GM12878 (cell line): ENCODE measurements at regions not wholly inside any gene's neighbourhood (a gene's known extent, or its start where the extent isn't known, plus 50 kb on each side); places are given as distances from the start of the nearest gene placed in this dataset.

ENCODE experiments used
- ATAC-seq: fragments of 200-7000 bp; cut with Tn5 transposase; 3 replicates; pipeline ENCODE4 v1.9.1; 2020; ENCODE audit warnings: mild to moderate bottlenecking, moderate library complexity
- BruUV-seq: library from RNA; stranded (reverse); fragments of 400-500 nt; replicated peaks from 2 replicates; lab custom pipeline; 2021; lab: Mats Ljungman, UMichigan
- CTCF ChIA-PET: fragments of 300-600 bp; sonication (Branson Sonifier 250); formaldehyde crosslinking; extraction: SDS; loops from one replicate; lab custom pipeline; 2021; ENCODE audit warnings: inconsistent platforms; lab: Yijun Ruan, JAX
- POLR2A ChIA-PET: fragments of 350-600 bp; formaldehyde crosslinking; extraction: SDS; loops from one replicate; lab custom pipeline; 2021; ENCODE audit warnings: inconsistent platforms; lab: Charles Lee
- RAD21 ChIA-PET: fragments of 300-600 bp; sonication (Branson Sonifier 250); formaldehyde crosslinking; loops from one replicate; lab custom pipeline; 2023; ENCODE audit warnings: antibody characterized with exemption; ENCODE audit not compliant: unreplicated experiment; lab: Charles Lee
- SMC1A ChIA-PET: fragments of 300-600 bp; sonication (Branson Sonifier 250); formaldehyde crosslinking; loops from one replicate; lab custom pipeline; 2023; ENCODE audit not compliant: unreplicated experiment, uncharacterized antibody; lab: Charles Lee
- DNase-seq: peaks from one replicate; pipeline ENCODE4 v3.0.0-alpha.2; 2011; ENCODE audit warnings: low read depth, low spot score
- FAIRE-seq: peaks from 3 replicates; lab custom pipeline; 2011; peaks lifted over from hg19 to GRCh38; lab: Jason Lieb, UNC
- H2AFZ ChIP-seq: 2 replicates; pipeline ENCODE4 v1.6.0; 2011; ENCODE audit warnings: low read depth, low read length, control low read depth; ENCODE audit not compliant: control insufficient read depth
- H3K27ac ChIP-seq: 2 replicates; pipeline ENCODE4 v1.5.1; 2011; ENCODE audit warnings: control low read depth; ENCODE audit not compliant: control insufficient read depth, insufficient read depth
- H3K27me3 ChIP-seq, 2 experiments: replicated peaks in 1 of 2; 2 replicates each; pipeline versions ENCODE4 v1.6.0 to v1.6.1; 2011; ENCODE audit warnings: low read length in 1 of 2; ENCODE audit not compliant: control insufficient read depth in 2 of 2, insufficient read depth in 2 of 2
- H3K36me3 ChIP-seq, 2 experiments: 2 replicates each; pipeline ENCODE4 v1.5.1; 2011; ENCODE audit warnings: low read length in 1 of 2; ENCODE audit not compliant: control insufficient read depth in 2 of 2, insufficient read depth in 2 of 2
- H3K4me1 ChIP-seq: 2 replicates; pipeline ENCODE4 v1.6.1; 2011; ENCODE audit warnings: mild to moderate bottlenecking, low read length, moderate library complexity, mixed read lengths; ENCODE audit not compliant: control insufficient read depth, insufficient read depth
- H3K4me2 ChIP-seq: 2 replicates; pipeline ENCODE4 v1.6.0; 2011; ENCODE audit warnings: control low read depth; ENCODE audit not compliant: control insufficient read depth, insufficient read depth
- H3K4me3 ChIP-seq: fragments of 200-600 bp; sonication (generic); 2 replicates; pipeline ENCODE4 v1.5.1; 2016
- H3K79me2 ChIP-seq: 2 replicates; pipeline ENCODE4 v1.6.0; 2011; ENCODE audit warnings: low read length; ENCODE audit not compliant: control insufficient read depth, insufficient read depth
- H3K9ac ChIP-seq: 2 replicates; pipeline ENCODE4 v1.8.0; 2011; ENCODE audit warnings: low read length, control low read depth, mixed read lengths; ENCODE audit not compliant: control insufficient read depth, insufficient read depth
- H3K9me3 ChIP-seq: replicated peaks from 3 replicates; pipeline ENCODE4 v1.5.1; 2011; ENCODE audit warnings: mild to moderate bottlenecking, low read length; ENCODE audit not compliant: control insufficient read depth, insufficient read depth
- H4K20me1 ChIP-seq: 2 replicates; pipeline ENCODE4 v1.6.0; 2011; ENCODE audit not compliant: control insufficient read depth, insufficient read depth
- CREB1 ChIP-seq: IDR thresholded peaks from 2 replicates; pipeline ENCODE4 v1.6.1; 2012; ENCODE audit warnings: low read depth, mild to moderate bottlenecking, inconsistent platforms
- DPF2 ChIP-seq: fragments of 450-650 bp; IDR thresholded peaks from 2 replicates; pipeline ENCODE4 v1.6.1; 2017; ENCODE audit warnings: mild to moderate bottlenecking
- ETV6 ChIP-seq, 2 experiments: fragments of 450-650 bp in 1 of 2; IDR thresholded peaks in 1 of 2; conservative IDR thresholded peaks in 1 of 2; 2 replicates each; pipeline ENCODE4 v1.6.1; 2014; ENCODE audit warnings: antibody characterized with exemption in 1 of 2, borderline replicate concordance in 1 of 2, low read depth in 1 of 2, mild to moderate bottlenecking in 1 of 2, moderate library complexity in 1 of 2
- HCFC1 ChIP-seq: fragments of 150-350 bp; IDR thresholded peaks from 2 replicates; pipeline ENCODE4 v1.6.1; 2014; ENCODE audit warnings: low read length
- MEF2A ChIP-seq: IDR thresholded peaks from 2 replicates; pipeline ENCODE4 v1.6.1; 2011; ENCODE audit warnings: low read depth, mild to moderate bottlenecking, low read length, moderate library complexity; ENCODE audit not compliant: insufficient read depth
- MYC ChIP-seq: IDR thresholded peaks from 2 replicates; pipeline ENCODE4 v1.6.1; 2011; ENCODE audit warnings: mild to moderate bottlenecking, low read length, moderate library complexity, inconsistent platforms; ENCODE audit not compliant: insufficient read depth, insufficient replicate concordance, insufficient read length, severe bottlenecking
- PKNOX1 ChIP-seq: fragments of 450-650 bp; IDR thresholded peaks from 2 replicates; pipeline ENCODE4 v1.6.1; 2016; ENCODE audit warnings: mild to moderate bottlenecking
- POLR2A ChIP-seq: IDR thresholded peaks from 2 replicates; pipeline ENCODE4 v1.6.1; 2011; ENCODE audit warnings: low read depth, mild to moderate bottlenecking, low read length
- SIN3A ChIP-seq: IDR thresholded peaks from 2 replicates; pipeline ENCODE4 v1.6.1; 2012; ENCODE audit warnings: low read depth, low read length, improper control_type of control experiment
- SMAD1 ChIP-seq: fragments of 450-650 bp; IDR thresholded peaks from 2 replicates; pipeline ENCODE4 v1.6.1; 2018; ENCODE audit warnings: mild to moderate bottlenecking, low read depth; ENCODE audit not compliant: partially characterized antibody
- SP1 ChIP-seq: IDR thresholded peaks from one replicate; pipeline ENCODE4 v1.6.1; 2011; ENCODE audit warnings: low read depth, low read length
- TCF12 ChIP-seq: IDR thresholded peaks from 2 replicates; pipeline ENCODE4 v1.6.1; 2011; ENCODE audit warnings: low read depth, mild to moderate bottlenecking, low read length
- TCF3 ChIP-seq: IDR thresholded peaks from 2 replicates; pipeline ENCODE4 v1.6.1; 2012; ENCODE audit warnings: low read depth, mild to moderate bottlenecking, low read length, borderline replicate concordance; ENCODE audit not compliant: insufficient read depth
- ZNF384 ChIP-seq: IDR thresholded peaks from 2 replicates; pipeline ENCODE4 v1.6.1; 2012; ENCODE audit warnings: low read depth, mild to moderate bottlenecking, low read length, improper control_type of control experiment, borderline replicate concordance
- WGBS: methylation state at CpG from one replicate; pipeline ENCODE4 v1.1.6; 2016; ENCODE audit warnings: low lambda C conversion rate; ENCODE audit not compliant: insufficient replicate concordance, insufficient coverage; ENCODE audit errors: missing lambda C conversion rate; 5-methylcytosine and 5-hydroxymethylcytosine counted together
- in situ Hi-C: fragments of 300-500 bp; cut with MboI; formaldehyde crosslinking; loops from 9 replicates; pipeline ENCODE4 v1.14.3; 2018; ENCODE audit warnings: mixed read lengths
- intact Hi-C: fragments of 100-400 bp; cut with micrococcal nuclease; formaldehyde crosslinking; loops from one replicate; pipeline ENCODE4 v1.14.2; 2022; ENCODE audit not compliant: unreplicated experiment
- TF ChIP-seq, protein P1 (sequence below): fragments of 450-650 bp; IDR thresholded peaks from 2 replicates; pipeline ENCODE4 v1.6.1; 2017; ENCODE audit warnings: antibody characterized with exemption, mild to moderate bottlenecking, moderate library complexity
- TF ChIP-seq, protein P2 (sequence below): fragments of 450-650 bp; IDR thresholded peaks from 2 replicates; pipeline ENCODE4 v1.6.1; 2017; ENCODE audit warnings: mild to moderate bottlenecking, moderate library complexity
- TF ChIP-seq, protein P3 (sequence below): IDR thresholded peaks from 2 replicates; pipeline ENCODE4 v1.6.1; 2012; ENCODE audit warnings: low read depth, low read length, improper control_type of control experiment

- no peaks in the 10 kb centered on the region for H3K4me1 ChIP-seq
- H3K4me2 ChIP-seq, result no peak overlapping the region
- H3K36me3 ChIP-seq, result no peaks in the 10 kb centered on the region
- H3K79me2 ChIP-seq, result no peaks in the 10 kb centered on the region
- FAIRE-seq, result no peak
- BruUV-seq, result no TSS peak
- in situ Hi-C loops, result no loop called here
- no peak overlapping the region for H3K27ac ChIP-seq
- ChIA-PET CTCF (no interaction called here), RAD21 (no interaction called here), SMC1A (no interaction called here), POLR2A (no interaction called here)
- H3K4me3 ChIP-seq, result no peak overlapping the region
- intact Hi-C loops, result no loop called here
- no peaks in the 10 kb centered on the region for H3K9me3 ChIP-seq
- no peak overlapping the region for H2AFZ ChIP-seq
- no peak overlapping the region for H3K9ac ChIP-seq
- ATAC-seq, result no peak
- H3K27me3 ChIP-seq, result no peaks in the 10 kb centered on the region
- 0% methylated on average over 1 of the region's 1 CpG for WGBS
- DNase-seq, result no peak
- no peaks in the 10 kb centered on the region for H4K20me1 ChIP-seq
- TF ChIP-seq TCF3 (no peak), ETV6 (conservative IDR thresholded peaks at IDR 0.05 in 1 of 2, IDR thresholded peaks at IDR 0.05 in 1 of 2; ENCODE audit: borderline replicate concordance in 1 of 2, low read depth in 1 of 2) (no peak), TCF12 (no peak), POLR2A (no peak), SIN3A (no peak), MEF2A (no peak), DPF2 (no peak), SMAD1 (no peak), MYC (no peak), HCFC1 (no peak), SP1 (no peak), CREB1 (no peak), ZNF384 (no peak), PKNOX1 (no peak)
- TF ChIP-seq, protein P1, sequence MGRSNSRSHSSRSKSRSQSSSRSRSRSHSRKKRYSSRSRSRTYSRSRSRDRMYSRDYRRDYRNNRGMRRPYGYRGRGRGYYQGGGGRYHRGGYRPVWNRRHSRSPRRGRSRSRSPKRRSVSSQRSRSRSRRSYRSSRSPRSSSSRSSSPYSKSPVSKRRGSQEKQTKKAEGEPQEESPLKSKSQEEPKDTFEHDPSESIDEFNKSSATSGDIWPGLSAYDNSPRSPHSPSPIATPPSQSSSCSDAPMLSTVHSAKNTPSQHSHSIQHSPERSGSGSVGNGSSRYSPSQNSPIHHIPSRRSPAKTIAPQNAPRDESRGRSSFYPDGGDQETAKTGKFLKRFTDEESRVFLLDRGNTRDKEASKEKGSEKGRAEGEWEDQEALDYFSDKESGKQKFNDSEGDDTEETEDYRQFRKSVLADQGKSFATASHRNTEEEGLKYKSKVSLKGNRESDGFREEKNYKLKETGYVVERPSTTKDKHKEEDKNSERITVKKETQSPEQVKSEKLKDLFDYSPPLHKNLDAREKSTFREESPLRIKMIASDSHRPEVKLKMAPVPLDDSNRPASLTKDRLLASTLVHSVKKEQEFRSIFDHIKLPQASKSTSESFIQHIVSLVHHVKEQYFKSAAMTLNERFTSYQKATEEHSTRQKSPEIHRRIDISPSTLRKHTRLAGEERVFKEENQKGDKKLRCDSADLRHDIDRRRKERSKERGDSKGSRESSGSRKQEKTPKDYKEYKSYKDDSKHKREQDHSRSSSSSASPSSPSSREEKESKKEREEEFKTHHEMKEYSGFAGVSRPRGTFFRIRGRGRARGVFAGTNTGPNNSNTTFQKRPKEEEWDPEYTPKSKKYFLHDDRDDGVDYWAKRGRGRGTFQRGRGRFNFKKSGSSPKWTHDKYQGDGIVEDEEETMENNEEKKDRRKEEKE, result no peak
- TF ChIP-seq, protein P2, sequence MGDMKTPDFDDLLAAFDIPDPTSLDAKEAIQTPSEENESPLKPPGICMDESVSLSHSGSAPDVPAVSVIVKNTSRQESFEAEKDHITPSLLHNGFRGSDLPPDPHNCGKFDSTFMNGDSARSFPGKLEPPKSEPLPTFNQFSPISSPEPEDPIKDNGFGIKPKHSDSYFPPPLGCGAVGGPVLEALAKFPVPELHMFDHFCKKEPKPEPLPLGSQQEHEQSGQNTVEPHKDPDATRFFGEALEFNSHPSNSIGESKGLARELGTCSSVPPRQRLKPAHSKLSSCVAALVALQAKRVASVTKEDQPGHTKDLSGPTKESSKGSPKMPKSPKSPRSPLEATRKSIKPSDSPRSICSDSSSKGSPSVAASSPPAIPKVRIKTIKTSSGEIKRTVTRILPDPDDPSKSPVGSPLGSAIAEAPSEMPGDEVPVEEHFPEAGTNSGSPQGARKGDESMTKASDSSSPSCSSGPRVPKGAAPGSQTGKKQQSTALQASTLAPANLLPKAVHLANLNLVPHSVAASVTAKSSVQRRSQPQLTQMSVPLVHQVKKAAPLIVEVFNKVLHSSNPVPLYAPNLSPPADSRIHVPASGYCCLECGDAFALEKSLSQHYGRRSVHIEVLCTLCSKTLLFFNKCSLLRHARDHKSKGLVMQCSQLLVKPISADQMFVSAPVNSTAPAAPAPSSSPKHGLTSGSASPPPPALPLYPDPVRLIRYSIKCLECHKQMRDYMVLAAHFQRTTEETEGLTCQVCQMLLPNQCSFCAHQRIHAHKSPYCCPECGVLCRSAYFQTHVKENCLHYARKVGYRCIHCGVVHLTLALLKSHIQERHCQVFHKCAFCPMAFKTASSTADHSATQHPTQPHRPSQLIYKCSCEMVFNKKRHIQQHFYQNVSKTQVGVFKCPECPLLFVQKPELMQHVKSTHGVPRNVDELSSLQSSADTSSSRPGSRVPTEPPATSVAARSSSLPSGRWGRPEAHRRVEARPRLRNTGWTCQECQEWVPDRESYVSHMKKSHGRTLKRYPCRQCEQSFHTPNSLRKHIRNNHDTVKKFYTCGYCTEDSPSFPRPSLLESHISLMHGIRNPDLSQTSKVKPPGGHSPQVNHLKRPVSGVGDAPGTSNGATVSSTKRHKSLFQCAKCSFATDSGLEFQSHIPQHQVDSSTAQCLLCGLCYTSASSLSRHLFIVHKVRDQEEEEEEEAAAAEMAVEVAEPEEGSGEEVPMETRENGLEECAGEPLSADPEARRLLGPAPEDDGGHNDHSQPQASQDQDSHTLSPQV, result no peak
- TF ChIP-seq, protein P3, sequence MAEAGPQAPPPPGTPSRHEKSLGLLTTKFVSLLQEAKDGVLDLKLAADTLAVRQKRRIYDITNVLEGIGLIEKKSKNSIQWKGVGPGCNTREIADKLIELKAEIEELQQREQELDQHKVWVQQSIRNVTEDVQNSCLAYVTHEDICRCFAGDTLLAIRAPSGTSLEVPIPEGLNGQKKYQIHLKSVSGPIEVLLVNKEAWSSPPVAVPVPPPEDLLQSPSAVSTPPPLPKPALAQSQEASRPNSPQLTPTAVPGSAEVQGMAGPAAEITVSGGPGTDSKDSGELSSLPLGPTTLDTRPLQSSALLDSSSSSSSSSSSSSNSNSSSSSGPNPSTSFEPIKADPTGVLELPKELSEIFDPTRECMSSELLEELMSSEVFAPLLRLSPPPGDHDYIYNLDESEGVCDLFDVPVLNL, result no peak
Observed at GRCh38 chr4:132526652-132527051, 622.4 kb upstream of the PCDH10 start.
